ENCODE measurements at regions not wholly inside any gene's neighbourhood (a gene's known extent, or its start where the extent isn't known, plus 50 kb on each side); places are given as distances from the start of the nearest gene placed in this dataset.

DNA sequence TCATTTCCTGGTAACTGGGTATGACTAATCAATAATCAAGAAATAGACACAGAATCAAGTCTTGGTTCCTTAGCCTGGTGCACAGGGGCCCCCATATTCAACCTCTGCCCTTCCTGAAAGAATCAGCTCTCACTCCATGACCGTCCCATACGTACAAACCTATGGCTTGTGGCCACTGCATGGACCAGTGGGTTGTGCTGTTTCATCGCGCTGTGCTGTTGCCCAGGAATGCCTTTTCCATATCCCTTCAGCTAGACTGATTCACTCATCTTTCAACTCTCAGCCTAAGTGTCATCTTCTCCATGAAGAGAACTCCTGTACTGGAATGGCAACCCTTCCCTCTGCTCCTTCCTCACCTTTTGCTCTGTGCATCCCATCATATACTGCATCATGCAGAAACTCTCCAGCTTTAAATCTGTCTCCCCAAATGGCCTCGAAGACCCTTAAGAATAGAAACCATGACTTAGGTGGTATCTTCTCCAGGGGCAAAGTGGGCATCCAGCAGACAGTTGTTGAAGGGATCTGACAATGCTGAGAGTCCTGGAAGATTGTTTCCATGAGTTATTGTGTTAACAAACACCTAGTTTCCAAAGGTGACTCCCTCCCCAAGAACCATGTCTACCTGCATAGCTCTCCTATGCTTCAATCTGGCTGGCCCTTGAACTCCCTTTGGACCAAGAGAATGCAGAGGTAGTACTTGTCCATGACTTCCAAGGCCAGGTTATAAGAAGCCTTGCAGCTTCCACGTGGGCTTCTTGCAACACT lies 180.8 kb downstream of the ACTL7B start:
- no peak for DNase-seq

DNA sequence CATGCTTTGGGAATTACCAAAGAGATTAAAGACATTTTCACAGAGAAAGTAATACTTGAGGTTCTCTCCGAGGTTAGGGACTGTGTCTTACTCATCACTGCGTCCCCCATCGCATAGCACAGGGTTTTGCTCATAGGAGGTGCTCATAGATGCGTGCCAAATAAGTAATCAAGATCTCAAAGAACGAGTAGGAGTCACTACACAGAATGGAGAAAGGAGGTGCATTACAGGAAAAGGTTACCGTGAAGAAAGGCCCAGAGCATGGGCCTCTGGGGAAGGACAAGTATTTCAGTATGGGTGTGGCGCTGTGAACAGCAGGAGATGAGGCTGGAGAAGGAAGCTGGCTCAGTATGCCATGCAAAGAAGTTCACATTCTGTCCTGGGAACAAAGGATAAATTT lies 182.4 kb downstream of the ACTL7B start:
- no peak for DNase-seq

DNA sequence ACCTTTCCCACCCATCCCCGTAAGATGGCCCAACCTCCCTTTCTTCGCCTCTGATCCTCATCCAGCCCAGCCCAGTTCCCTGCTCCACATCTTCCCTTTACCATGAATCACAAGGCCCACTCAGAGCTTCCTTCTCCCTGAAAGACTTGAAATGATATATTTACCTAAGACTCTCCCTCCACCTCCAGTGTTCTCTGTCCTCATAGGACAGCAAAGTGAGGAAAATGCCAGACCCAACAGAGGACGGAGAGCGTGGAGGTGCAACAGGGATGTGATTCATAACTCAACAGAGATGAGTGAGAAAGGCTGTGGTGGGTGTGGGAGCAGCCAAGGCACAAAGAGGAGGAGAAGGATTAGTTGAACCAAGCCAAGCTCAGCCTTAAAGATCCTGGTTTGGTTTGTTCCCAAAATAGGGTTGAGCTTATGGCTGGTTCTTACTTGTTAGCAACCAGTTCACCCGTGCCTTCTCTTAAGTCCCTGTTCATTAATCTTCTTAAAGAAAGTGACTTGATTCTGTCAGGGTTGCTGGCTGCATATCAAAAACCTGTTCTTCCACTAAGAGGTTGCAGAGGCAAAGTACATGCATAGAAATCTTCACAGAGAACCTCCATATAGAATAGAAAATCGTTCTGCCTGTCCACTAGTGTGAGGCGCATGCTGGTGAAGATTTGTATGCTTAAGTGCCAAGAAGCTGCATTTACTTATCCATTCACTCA lies 183.2 kb downstream of the ACTL7B start:
- DNase-seq: no peak

DNA sequence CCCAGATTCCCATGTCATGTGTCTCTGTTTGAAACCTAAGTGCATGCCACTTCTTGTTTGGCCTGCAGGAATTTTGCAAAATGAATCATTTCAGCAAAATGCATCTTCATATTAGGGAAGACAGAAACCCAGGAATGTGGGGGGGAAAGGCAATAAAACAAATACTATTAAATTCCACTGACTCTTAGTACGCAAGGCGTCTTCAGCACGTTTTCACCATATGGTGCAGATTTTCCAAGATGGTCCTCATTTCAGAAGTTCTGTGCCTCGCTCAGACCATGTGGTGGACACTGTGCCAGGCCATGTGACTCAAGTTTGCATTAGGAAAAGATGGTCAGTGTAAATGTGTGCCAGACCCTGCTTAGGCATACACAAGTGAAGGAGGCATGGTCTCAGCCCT lies 184.0 kb downstream of the ACTL7B start:
- DNase-seq: no peak

DNA sequence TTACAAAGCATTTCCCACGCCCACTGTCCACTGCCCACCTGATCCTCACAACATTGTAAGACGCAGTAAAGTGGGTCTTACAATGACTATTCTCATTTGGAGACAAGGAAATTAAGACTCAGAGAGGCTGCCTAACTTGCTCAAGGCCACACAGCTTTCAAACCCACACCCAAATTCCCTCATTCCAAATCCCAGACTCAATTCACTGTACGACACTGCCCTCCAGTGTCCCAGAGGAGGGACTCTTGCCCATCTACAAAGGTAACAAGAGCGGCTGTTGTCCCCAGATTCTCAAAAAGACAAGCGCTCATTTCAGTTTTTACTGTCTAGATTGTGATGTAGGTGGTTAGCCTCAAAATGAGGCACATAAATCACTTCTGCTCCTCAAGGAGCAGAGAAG lies 184.6 kb downstream of the ACTL7B start:
- no peak for DNase-seq

DNA sequence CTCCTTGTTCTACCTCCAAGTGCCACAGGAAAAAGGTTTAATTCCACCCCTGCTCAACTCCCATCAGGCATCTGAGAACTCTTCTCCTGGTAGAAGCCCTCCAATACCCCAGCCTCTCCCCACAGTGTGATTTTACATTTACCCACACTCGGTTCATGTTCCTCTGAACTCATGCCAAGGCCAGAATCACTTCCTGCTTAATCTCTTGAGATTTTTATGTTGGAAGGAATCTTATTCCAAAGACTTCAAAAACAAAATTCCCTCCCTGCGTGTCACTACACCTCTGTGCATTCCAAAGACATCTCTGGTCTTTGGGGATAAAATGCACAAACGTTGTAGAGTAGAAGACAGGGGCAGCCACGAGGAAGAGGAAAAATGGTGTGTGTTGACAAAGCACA lies 186.8 kb downstream of the ACTL7B start:
- no peak for DNase-seq

DNA sequence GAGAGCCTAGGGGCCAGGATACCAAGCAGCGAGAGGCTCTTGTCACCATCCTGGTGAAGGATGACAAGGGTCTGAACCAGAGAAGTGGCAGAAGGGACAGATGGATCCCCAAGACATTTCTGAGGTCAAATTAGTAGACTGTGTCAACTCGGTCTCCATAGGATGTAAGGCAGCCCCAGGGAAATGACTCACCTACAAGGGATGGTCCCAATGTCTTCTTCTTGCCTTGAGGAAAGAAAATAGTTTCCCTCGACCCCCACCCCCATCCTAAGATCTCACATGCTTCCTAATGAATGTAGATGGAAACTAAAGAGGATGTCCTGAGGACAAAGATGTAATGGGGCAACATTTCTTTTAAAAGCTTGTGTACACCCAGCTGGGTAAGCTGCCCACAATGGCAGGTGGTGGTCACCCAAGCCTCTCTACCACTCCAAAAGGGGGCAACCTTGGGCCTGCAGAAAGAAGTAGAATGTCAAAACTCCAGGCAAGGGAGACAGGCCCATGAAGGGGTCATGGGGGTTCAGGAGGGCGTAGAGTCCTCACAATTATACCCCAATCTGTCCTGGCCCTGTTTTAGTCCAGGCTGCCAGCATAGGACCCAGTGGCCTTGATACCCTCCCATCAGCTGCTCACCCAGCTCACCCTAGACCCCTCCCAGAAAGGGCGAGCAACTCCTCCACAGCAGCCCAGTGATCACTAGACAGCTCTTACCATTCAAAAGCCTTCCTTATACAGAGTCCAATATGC lies 187.4 kb downstream of the ACTL7B start:
- DNase-seq: no peak

DNA sequence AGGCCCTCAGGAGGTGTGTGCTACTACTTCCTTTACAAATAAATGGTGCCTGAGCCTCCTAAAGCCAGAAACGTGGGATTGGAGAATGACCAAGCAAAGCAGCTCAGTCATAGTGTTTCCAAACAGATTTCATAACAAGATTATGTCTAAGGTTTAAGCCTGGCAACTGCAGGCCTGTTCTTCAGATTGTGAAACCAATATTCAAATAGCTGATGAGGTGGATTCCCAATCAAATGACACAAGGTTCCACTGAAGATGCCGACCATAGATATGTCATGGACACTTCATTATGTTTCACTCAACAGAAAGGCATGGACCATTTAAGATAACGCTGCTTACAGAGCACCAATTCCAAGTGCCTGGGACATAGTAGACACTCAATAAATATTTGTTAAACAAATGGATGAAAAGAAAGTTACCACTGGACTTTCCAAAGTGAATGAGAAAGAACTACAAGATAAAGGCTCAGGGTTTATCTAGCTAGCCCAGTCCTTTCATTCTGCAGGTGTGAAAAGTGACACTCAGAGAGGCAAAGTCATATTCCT lies 189.5 kb downstream of the ACTL7B start:
- DNase-seq: no peak

DNA sequence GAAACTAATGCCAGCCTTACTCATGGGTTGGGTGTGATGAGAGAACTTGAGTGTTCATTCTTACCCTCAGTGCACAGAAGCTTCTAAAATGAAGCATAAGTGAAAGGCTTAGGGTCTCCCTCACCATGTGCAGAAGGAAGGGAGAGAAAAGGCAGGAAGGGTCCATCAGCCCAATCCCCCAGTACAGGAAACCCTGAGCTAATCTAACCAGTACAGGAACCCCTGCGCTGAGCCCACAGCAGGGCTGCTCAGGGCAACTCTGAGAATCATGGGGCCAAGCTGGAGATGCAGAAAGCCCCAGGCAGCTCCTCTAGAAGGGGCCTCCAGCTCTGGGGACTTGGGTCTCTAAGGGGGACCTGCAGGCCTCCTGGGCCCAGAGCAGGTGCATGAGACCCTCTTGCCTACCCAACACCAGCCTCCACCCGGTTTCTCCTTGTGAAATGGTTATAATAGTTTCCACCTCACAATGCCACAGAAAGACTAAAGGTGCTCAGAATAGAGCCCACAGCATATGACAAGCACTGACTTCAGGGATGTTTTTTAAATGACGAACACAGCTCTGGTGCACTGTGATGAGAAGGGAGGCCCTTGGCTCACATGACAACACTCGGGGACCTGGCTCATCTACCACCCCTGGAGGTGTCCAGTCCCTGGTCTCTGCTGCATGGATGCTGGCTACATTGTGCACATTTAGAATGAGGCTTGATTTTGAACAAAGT lies 190.1 kb downstream of the ACTL7B start:
- no peak for DNase-seq

DNA sequence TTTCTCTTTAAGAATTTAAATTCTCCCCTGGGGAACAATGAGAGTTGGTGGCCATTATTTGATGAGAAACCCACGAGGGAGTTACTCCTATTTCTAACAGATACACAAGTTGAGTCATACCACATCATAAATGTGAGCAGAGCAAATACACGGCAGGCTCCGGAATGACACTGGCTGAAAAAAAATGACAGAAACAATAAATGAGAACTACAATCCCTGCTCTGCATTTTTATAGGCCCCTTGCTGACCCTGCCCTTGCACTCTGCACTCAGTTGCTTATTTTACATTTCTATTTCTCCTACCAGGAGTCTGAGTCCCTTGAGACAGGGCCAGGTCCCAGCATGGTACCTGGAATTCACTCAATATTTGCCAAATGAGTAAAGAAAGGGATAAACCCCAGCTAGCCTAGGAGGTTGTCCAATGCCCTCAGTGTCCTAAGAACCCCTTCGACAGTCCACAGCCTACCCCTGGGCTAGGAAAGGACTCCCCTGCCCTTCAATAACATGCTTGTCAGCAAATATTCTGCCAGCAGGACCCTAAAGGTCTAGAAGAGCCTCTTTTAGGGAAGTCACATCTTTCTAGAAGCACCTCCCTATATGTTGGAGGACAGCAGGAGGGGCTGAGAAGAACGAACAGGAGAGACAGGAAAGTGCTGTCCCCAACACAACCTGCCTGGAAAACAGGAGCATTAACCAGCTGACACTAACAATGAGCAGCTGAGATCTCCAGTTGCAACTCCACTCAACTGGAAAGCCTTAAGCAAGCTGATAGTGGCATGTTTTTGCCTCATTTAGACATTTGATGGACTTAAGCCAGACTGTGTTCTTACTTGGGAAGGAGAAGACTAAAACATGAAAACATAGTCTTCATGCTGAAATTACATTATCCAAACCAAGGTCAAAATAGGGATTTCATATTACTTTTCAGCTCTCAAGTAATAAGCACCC lies 191.2 kb downstream of the ACTL7B start:
- no peak for DNase-seq

DNA sequence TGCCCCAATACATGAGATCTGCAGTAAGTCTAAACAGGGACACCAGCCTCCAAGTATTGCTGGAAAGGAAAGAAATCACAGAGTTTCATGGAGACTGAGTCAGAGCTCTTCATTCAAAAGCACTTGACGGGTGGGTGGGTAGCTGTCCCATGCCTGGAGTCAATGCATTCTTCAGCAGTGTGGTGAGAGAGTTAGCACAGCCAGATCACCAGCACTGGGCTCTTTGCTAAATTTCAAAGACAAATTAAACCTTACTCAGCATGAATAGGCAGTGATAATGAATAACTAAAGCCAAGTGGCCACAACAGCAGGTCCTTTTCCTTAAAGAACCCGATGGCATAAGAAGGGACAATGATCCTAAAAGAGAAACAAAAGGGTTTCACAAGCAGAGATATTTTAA lies 192.4 kb downstream of the ACTL7B start:
- no peak for DNase-seq

DNA sequence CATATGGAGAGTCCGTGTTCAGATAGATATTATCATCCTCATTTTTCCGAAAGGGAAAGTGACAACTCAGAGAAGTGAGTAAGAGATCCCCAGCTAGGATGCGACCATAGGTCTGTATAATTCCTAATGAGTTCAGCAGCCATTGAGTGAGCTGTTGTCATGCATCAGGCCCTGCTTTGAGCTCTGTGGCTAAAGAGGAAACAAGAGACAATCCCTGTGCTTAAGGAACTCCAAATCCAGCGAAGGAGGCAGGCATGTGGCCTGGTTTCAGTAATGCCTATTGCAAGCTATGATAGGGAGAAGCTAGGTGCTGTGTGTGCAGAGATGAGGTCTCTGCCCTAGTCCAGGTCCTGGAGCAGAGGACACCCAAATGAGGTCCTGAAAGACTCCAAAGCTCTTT lies 192.8 kb downstream of the ACTL7B start:
- DNase-seq: no peak

DNA sequence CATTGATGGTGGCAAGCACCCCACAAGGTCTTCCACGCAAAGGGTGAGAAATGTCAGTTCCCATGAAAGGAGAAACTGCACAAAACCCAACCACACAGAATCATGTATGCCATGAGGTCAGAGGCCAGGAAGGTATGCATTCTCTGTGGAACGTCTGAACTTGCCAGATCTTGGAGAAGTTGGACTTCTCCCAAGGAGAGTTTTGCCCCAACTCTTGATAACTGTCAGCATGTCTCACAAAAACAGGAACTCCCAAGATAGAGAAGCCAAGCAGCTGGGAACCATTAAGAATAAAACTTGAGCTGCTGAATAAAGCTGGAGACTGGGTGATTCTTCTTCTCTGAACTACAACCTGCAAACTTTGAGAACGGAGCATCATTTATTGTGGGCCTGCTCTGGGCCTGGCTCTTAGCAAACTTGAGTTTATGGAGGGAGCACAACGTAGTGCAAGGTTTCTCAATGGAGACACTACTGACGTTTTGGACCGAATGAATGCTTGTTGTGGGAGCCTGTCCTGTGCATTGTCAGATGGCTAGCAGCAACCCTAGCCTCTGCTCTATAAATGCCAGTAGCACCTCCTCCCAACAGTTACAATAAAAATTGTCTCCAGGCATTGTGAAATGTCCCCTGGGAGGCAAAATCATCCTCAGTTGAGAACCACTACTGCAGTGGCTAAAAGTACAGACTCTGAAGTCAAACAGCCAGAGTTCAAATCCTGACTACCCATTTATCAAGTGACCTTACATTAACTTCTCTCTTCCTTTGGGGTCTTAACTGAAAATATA lies 193.5 kb downstream of the ACTL7B start:
- DNase-seq: no peak

DNA sequence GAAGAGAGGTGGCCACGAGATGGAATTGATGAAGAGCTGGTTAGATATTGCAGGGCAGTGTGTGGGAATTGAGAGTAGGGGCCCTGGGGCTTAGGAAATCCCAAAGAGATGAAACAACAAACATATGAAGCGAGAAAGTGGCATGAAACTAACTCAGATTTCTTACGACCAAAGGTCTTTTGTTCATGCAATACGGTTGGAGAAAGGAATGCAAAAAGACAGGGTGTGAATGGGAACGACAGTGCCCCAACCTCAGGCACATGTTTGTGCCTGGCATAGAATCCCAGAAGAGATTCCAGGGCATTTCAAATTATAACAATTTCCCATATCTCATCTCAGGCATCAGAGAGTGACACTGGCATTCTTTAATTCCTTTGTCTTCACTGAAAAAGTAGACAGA lies 199.2 kb downstream of the ACTL7B start:
- DNase-seq: no peak

DNA sequence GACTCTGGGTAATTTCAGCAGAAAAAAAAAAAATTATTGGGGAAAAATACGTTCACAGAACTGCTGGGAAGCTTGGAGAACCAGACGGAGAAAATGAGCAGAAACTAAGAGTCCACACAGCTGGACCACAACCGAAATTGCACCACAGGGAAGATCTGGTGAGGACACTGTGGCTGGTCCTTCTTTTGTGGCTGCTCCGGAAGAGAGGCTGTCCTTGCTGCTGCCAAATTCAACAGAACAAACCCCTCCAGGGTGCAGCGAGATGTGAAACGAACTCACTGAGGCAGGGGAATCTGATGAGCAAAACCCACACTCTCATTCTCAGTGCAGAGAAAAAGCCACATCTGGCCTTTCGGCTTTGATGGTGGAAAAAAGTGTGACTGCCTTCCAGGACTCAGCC lies 200.0 kb downstream of the ACTL7B start:
- DNase-seq: no peak

DNA sequence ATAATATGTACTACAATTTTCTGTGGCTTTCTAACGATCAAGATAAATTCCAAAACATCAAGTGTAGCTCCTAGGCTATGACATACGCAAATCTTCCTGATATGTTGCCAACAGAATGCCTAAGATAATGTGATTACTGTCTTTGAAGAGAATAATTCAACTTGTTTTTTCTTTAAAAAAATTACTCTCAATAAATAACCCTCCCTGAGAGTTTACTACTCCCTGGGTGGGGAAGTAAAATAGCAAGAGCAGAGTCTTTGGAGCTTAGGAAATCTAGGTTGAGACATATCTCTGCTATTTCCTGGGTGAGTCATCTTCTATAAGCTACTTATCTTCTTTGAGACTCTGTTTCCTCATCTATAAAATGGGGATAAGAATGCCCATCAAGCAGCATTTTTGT lies 201.2 kb downstream of the ACTL7B start:
- no peak for DNase-seq

DNA sequence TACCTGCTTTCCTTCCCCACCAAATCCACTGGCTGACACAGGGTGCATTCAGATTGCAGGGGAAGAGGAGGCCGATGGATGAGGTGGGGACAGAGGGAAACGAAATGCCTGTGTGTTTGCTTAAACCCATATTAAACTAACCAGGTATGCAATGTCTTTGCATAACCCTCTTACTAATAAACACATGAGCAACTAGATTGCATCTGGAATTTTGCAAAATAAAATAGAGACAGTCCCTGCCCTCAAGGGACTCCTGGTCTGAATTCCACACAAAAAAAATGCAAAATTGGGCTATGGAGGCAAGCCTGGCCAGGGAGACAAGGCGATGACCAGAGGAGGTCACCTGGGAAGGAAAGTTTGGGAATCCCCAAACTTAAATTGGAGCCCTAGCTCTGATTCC lies 202.9 kb downstream of the ACTL7B start:
- no peak for DNase-seq

DNA sequence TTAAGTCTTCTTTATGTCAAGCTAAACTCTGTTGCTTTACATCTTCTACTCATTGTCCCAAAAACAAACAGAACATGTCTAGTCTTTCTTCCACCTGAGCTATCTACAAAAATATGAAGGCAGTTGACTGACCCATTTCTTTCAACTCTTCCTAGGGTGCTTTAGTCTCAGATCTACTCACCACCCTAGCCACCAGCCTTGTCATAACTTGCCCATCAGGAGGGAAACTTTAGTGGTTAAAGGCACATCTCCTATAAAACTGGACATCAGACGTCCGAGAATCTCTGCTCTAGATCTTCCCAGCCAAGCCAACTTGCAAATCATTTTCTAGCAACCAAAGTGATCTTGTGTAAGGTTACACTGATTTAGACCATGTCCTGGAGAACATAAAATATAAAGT lies 205.0 kb downstream of the ACTL7B start:
- no peak for DNase-seq

DNA sequence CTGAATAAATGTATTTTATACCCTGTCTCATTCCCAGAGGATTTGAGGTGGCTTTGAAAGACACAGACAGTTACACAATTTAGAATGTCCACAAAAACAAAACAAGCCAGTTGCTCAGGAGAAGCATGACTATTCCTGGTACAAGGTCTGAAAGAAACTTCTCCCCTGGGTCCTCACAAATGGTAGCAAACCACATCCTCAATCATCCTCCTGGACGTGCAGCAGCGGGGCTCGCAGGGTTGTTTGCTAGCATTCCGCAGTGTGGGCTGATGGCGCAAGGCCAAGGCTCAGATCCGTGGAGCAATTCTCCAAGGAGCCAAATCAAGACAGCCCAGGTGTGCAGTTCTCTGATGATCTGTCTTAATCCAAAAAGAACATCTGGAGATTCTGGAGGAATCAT lies 210.3 kb downstream of the ACTL7B start:
- no peak for DNase-seq

DNA sequence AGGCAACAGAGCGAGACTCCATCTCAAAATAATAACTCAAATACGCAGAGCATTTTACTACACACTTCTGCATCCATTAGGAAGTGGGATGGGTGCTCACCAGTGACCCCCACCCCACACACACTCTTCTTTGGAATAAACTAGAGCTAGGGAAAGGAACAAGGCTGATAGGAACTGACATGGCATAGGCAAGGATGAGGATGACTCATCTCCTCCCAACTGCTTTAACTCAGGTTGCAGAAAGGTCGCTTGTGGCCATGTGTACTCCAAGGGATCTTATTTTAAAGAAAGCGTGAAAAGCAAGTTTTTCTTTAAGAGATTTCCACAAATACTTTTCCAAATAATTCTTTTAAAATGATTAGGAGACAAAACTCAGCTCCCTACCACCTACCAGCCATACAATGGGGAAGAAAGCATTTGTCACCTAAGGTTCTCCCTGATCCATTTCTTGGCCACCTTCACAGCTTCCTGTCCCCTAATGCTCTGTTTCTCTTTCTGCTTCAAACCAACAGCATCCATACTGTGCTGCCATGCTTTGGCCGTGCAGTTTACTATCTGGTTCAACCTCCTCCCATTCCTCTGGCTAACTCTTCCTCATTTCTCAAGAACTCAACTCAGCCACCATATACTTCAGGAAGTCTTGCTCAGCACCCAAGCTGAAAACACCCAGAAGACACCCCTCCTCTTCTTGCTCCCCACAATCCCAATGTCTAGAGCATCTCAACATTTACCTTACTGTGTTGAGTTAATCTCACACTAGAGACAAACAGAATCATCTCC lies 211.9 kb downstream of the ACTL7B start:
- DNase-seq: no peak
